NB4 (cell line): ENCODE measurements at regions not wholly inside any gene's neighbourhood (a gene's known extent, or its start where the extent isn't known, plus 50 kb on each side); places are given as distances from the start of the nearest gene placed in this dataset.

ENCODE experiments used
- CTCF ChIP-seq: IDR thresholded peaks from one replicate; pipeline ENCODE4 v1.5.1; 2012; ENCODE audit warnings: low read depth, low read length
- POLR2A ChIP-seq: IDR thresholded peaks from 2 replicates; pipeline ENCODE4 v1.6.1; 2011; ENCODE audit warnings: mild to moderate bottlenecking; ENCODE audit not compliant: insufficient read length; ENCODE audit errors: extremely low read depth

- no peak for TF ChIP-seq CTCF
- no peak for TF ChIP-seq POLR2A
Observed at GRCh38 chr1:181396171-181396670, 87.1 kb upstream of the CACNA1E start.
